Gastroesophageal sphincter (tissue), 3 donors: ENCODE measurements at regions not wholly inside any gene's neighbourhood (a gene's known extent, or its start where the extent isn't known, plus 50 kb on each side); places are given as distances from the start of the nearest gene placed in this dataset.

Experiments used
- EP300 ChIP-seq: sonication (generic); formaldehyde crosslinking; IDR thresholded peaks from one replicate; pipeline ENCODE4 v1.6.1; 2017; ENCODE audit warnings: antibody characterized with exemption, mild to moderate bottlenecking
- POLR2A ChIP-seq, 2 donors: fragments of 450-650 bp; IDR thresholded peaks; one replicate each; pipeline ENCODE4 v1.6.1; 2017; ENCODE audit warnings: antibody characterized with exemption in 2 of 2, mild to moderate bottlenecking in 2 of 2, moderate library complexity in 1 of 2
- POLR2AphosphoS5 ChIP-seq: sonication (generic); formaldehyde crosslinking; IDR thresholded peaks from one replicate; pipeline ENCODE4 v1.6.1; 2017; ENCODE audit warnings: antibody characterized with exemption
- TF ChIP-seq, protein P1 (sequence below), 4 experiments: fragments of 200-600 bp in 2 of 4; fragments of 450-650 bp in 2 of 4; sonication (generic) in 1 of 4; IDR thresholded peaks; one replicate each; pipeline ENCODE4 v1.5.1; 2017 to 2019; ENCODE audit warnings: antibody characterized with exemption in 4 of 4, mild to moderate bottlenecking in 2 of 4, moderate library complexity in 2 of 4

DNA sequence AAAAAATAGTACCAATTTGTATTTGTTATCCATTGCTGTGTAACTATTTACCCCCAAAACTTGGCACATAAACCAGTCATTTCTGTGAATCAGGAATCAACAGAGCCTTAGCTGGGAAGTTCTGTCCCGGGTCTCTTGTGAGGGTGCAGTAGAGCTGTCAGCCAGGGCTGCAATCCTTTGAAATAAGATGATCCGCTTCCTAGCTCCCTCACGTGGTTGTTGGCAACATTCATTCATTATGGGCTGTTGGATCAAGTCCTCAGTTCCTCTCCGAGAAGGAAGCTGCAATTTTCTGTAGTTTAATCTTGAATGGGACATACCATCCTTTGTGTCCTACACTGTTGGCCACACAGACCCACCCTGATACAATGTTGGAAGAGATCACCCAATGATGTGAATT, 277.2 kb downstream of the SUCLA2 start:
- TF ChIP-seq, protein P1, sequence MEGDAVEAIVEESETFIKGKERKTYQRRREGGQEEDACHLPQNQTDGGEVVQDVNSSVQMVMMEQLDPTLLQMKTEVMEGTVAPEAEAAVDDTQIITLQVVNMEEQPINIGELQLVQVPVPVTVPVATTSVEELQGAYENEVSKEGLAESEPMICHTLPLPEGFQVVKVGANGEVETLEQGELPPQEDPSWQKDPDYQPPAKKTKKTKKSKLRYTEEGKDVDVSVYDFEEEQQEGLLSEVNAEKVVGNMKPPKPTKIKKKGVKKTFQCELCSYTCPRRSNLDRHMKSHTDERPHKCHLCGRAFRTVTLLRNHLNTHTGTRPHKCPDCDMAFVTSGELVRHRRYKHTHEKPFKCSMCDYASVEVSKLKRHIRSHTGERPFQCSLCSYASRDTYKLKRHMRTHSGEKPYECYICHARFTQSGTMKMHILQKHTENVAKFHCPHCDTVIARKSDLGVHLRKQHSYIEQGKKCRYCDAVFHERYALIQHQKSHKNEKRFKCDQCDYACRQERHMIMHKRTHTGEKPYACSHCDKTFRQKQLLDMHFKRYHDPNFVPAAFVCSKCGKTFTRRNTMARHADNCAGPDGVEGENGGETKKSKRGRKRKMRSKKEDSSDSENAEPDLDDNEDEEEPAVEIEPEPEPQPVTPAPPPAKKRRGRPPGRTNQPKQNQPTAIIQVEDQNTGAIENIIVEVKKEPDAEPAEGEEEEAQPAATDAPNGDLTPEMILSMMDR (IDR thresholded peaks at IDR 0.05), result no peak
- TF ChIP-seq POLR2A (IDR thresholded peaks at IDR 0.05) (no peak), EP300 (no peak), POLR2AphosphoS5 (no peak)
